Panc1 (cell line): ENCODE measurements at regions not wholly inside any gene's neighbourhood (a gene's known extent, or its start where the extent isn't known, plus 50 kb on each side); places are given as distances from the start of the nearest gene placed in this dataset.

ENCODE experiments used
- ATAC-seq: fragments of 200-7000 bp; cut with Tn5 transposase; 2 replicates; pipeline ENCODE4 v1.9.1; 2020; ENCODE audit warnings: mild to moderate bottlenecking, moderate library complexity
- BruUV-seq: library from RNA; stranded (reverse); fragments of 400-500 nt; replicated peaks from 2 replicates; lab custom pipeline; 2021; lab: Mats Ljungman, UMichigan
- CTCF ChIA-PET: fragments of 300-600 bp; sonication (Branson Sonifier 250); formaldehyde crosslinking; loops from one replicate; lab custom pipeline; 2022; ENCODE audit warnings: antibody characterized with exemption; lab: Charles Lee
- POLR2A ChIA-PET: fragments of 300-600 bp; sonication (Branson Sonifier 250); formaldehyde crosslinking; loops from one replicate; lab custom pipeline; 2022; ENCODE audit warnings: antibody characterized with exemption; lab: Charles Lee
- DNase-seq: peaks from one replicate; pipeline ENCODE4 v3.0.0-alpha.2; 2010; ENCODE audit warnings: low read depth, low spot score
- H3K27ac ChIP-seq: 2 replicates; pipeline ENCODE4 v1.5.1; 2011; ENCODE audit warnings: mild to moderate bottlenecking, low read length, inconsistent platforms
- H3K27me3 ChIP-seq: fragments of 200-500 bp; sonication (Bioruptor generic); 2 replicates; pipeline ENCODE4 v1.6.0; 2014; ENCODE audit warnings: low read length, inconsistent platforms; ENCODE audit not compliant: control insufficient read depth, insufficient read depth
- H3K36me3 ChIP-seq: fragments of 200-500 bp; sonication (Bioruptor generic); 2 replicates; pipeline ENCODE4 v1.5.1; 2014; ENCODE audit warnings: inconsistent platforms, mild to moderate bottlenecking, low read length, moderate library complexity; ENCODE audit not compliant: control insufficient read depth, insufficient read depth
- H3K4me1 ChIP-seq: 2 replicates; pipeline ENCODE4 v1.5.1; 2011; ENCODE audit warnings: inconsistent platforms, mild to moderate bottlenecking, low read length, moderate library complexity; ENCODE audit not compliant: control insufficient read depth, insufficient read depth
- H3K4me3 ChIP-seq, 2 experiments: 2 replicates each; pipeline ENCODE4 v1.5.1; 2011 to 2012; ENCODE audit warnings: low read depth in 2 of 2, low read length in 2 of 2, mild to moderate bottlenecking in 2 of 2, inconsistent platforms in 1 of 2, moderate library complexity in 1 of 2
- H3K9me3 ChIP-seq: fragments of 200-500 bp; sonication (Bioruptor generic); 2 replicates; pipeline ENCODE4 v1.5.1; 2014; ENCODE audit warnings: low read depth, mild to moderate bottlenecking, inconsistent platforms, low read length, moderate library complexity; ENCODE audit not compliant: control insufficient read depth, insufficient read depth
- POLR2AphosphoS5 ChIP-seq: IDR thresholded peaks from 2 replicates; pipeline ENCODE4 v1.6.1; 2012; ENCODE audit warnings: mild to moderate bottlenecking, low read depth, low read length, moderate library complexity
- REST ChIP-seq, 2 experiments: IDR thresholded peaks; 2 replicates each; pipeline ENCODE4 v1.6.1; 2011 to 2012; ENCODE audit warnings: low read depth in 2 of 2, control low read depth in 1 of 2, low read length in 1 of 2, mild to moderate bottlenecking in 1 of 2, moderate library complexity in 1 of 2; ENCODE audit not compliant: insufficient read depth in 1 of 2
- SIN3A ChIP-seq: IDR thresholded peaks from 2 replicates; pipeline ENCODE4 v1.6.1; 2012; ENCODE audit warnings: low read depth, mild to moderate bottlenecking, low read length, moderate library complexity, borderline replicate concordance; ENCODE audit not compliant: insufficient read depth
- TCF7L2 ChIP-seq: IDR thresholded peaks from 2 replicates; pipeline ENCODE4 v1.6.1; 2011; ENCODE audit warnings: mild to moderate bottlenecking, low read depth, low read length, inconsistent platforms
- in situ Hi-C: cut with HindIII; loops from 2 replicates; pipeline ENCODE4 v1.10.0; 2016; ENCODE audit warnings: low sequenced_read_pairs, low pct_unique_long_range_greater_than_20kb
- intact Hi-C: fragments of 100-400 bp; cut with micrococcal nuclease; formaldehyde crosslinking; loops from one replicate; pipeline ENCODE4 v1.10.0; 2022; ENCODE audit not compliant: unreplicated experiment
- TF ChIP-seq, protein P1 (sequence below): fragments of 450-650 bp; IDR thresholded peaks from 2 replicates; pipeline ENCODE4 v1.5.1; 2017; ENCODE audit warnings: mild to moderate bottlenecking

DNA sequence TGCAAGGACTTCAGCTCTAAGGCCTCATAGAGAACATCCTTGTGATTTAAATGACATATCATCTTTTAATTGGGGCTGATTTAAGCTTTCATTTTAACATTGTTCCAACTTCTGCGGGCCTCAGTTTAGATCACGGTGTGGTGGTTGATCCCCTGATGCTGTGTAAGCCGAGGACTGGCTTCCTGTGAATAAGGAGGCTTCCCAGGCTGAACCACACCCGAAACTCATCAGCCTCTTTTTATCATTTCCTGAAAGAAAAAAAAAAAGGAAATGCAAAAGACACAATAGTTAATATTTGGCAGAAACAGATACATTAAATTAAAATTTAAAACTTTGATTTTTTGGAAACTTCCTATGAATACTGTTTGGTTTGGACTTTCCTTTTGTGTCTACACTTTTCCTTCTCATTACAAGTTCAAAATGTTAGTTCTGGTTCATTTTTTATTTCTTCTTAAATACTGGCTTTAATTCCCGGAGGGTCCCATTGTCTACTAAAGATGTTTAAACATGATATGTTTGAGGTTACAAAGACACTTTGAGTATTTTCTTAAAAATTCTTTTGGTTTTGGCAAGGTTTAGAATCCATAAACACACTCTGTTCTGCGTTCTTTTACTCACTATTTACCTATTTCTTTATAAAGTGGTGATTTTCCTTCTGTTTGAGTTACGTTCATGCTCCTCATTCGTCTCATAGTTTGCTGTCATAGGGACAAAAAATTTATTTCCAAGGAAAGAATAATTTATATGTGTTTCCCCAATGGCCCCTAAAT is 230.0 kb upstream of the SULF2 start:
- H3K4me3 ChIP-seq = no peak overlapping the region
- ChIA-PET POLR2A (interaction anchor here (0.8 kb wide), 1 partner anchor 602 kb away, joined by 3 read pairs; no protein-coding TSS in a partner anchor), CTCF (no interaction called here)
- H3K36me3 ChIP-seq = no peaks in the 10 kb centered on the region
- H3K4me1 ChIP-seq = no peaks in the 10 kb centered on the region
- no peak for ATAC-seq
- in situ Hi-C loops (no loop called here), intact Hi-C loops (no loop called here)
- no peaks in the 10 kb centered on the region for H3K9me3 ChIP-seq
- no peak for TF ChIP-seq SIN3A
- TF ChIP-seq, protein P1, sequence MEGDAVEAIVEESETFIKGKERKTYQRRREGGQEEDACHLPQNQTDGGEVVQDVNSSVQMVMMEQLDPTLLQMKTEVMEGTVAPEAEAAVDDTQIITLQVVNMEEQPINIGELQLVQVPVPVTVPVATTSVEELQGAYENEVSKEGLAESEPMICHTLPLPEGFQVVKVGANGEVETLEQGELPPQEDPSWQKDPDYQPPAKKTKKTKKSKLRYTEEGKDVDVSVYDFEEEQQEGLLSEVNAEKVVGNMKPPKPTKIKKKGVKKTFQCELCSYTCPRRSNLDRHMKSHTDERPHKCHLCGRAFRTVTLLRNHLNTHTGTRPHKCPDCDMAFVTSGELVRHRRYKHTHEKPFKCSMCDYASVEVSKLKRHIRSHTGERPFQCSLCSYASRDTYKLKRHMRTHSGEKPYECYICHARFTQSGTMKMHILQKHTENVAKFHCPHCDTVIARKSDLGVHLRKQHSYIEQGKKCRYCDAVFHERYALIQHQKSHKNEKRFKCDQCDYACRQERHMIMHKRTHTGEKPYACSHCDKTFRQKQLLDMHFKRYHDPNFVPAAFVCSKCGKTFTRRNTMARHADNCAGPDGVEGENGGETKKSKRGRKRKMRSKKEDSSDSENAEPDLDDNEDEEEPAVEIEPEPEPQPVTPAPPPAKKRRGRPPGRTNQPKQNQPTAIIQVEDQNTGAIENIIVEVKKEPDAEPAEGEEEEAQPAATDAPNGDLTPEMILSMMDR = no peak
- no peak for TF ChIP-seq TCF7L2
- TF ChIP-seq POLR2AphosphoS5 = no peak
- no peak for TF ChIP-seq REST (IDR thresholded peaks at IDR 0.05; ENCODE audit: insufficient read depth in 1 of 2, low read depth in 2 of 2, low read length in 1 of 2)
- no peak overlapping the region for H3K27ac ChIP-seq
- DNase-seq = no peak
- H3K27me3 ChIP-seq = peaks cover 2% of the 10 kb centered on the region; the same call in 1 of the 2 replicates
- BruUV-seq = no TSS peak

GRCh38 chr20:48012401-48012974 is 227.2 kb upstream of the SULF2 start:
- BruUV-seq = no TSS peak
- no peak overlapping the region for H3K4me3 ChIP-seq
- TF ChIP-seq TCF7L2 = no peak
- in situ Hi-C loops = no loop called here
- intact Hi-C loops = no loop called here
- no peak overlapping the region for H3K27ac ChIP-seq
- peaks cover 2% of the 10 kb centered on the region; the same call in 1 of the 2 replicates for H3K27me3 ChIP-seq
- H3K36me3 ChIP-seq = no peaks in the 10 kb centered on the region
- no peaks in the 10 kb centered on the region for H3K9me3 ChIP-seq
- ATAC-seq (peak; percentile 58; the same call in 1 of the 2 replicates), DNase-seq (no peak)
- ChIA-PET POLR2A (no interaction called here), CTCF (no interaction called here)
- H3K4me1 ChIP-seq = no peaks in the 10 kb centered on the region

- H3K4me1 ChIP-seq = no peaks in the 10 kb centered on the region
- no peak overlapping the region for H3K4me3 ChIP-seq
- TF ChIP-seq, protein P1 = no peak
- TF ChIP-seq REST (IDR thresholded peaks at IDR 0.05; ENCODE audit: insufficient read depth in 1 of 2, low read depth in 2 of 2, low read length in 1 of 2) (no peak), POLR2AphosphoS5 (no peak), SIN3A (no peak), TCF7L2 (no peak)
- DNase-seq (no peak), ATAC-seq (no peak)
- no peak overlapping the region for H3K27ac ChIP-seq
- no peaks in the 10 kb centered on the region for H3K9me3 ChIP-seq
- BruUV-seq = no TSS peak
- H3K36me3 ChIP-seq = no peaks in the 10 kb centered on the region
- intact Hi-C loops = no loop called here
- in situ Hi-C loops = no loop called here
- peaks cover 2% of the 10 kb centered on the region; the same call in 1 of the 2 replicates for H3K27me3 ChIP-seq
- ChIA-PET POLR2A (no interaction called here), CTCF (no interaction called here)
Measured at GRCh38 chr20:48011025-48011424, 225.7 kb upstream of the SULF2 start.
